BLaER1 treated with 17β-estradiol and CSF1 and Interleukin-3, amounts not matched to agents 10 nM and 100 nM (cell line): ENCODE measurements at regions not wholly inside any gene's neighbourhood (a gene's known extent, or its start where the extent isn't known, plus 50 kb on each side); places are given as distances from the start of the nearest gene placed in this dataset.

Source experiments
- H3K27ac ChIP-seq, 11 experiments: shearing (Covaris generic); formaldehyde crosslinking; 2 replicates each; pipeline ENCODE4 v1.8.1; 2022
- H3K27me3 ChIP-seq, 11 experiments: shearing (Covaris generic); formaldehyde crosslinking; 2 replicates each; pipeline ENCODE4 v1.8.1; 2022
- H3K36me3 ChIP-seq, 11 experiments: shearing (Covaris generic); formaldehyde crosslinking; 2 replicates each; pipeline ENCODE4 v1.8.1; 2022
- H3K4me1 ChIP-seq, 10 experiments: shearing (Covaris generic); formaldehyde crosslinking; 2 replicates each; pipeline ENCODE4 v1.8.1; 2022
- H3K4me2 ChIP-seq, 11 experiments: shearing (Covaris generic); formaldehyde crosslinking; 2 replicates each; pipeline ENCODE4 v1.8.1; 2022
- H3K4me3 ChIP-seq, 10 experiments: shearing (Covaris generic); formaldehyde crosslinking; 2 replicates each; pipeline ENCODE4 v1.8.1; 2022
- H3K9ac ChIP-seq, 11 experiments: shearing (Covaris generic); formaldehyde crosslinking; 2 replicates each; pipeline ENCODE4 v1.8.1; 2022
- H3K9me3 ChIP-seq, 11 experiments: shearing (Covaris generic); formaldehyde crosslinking; replicated peaks in 1 of 11; 2 replicates each; pipeline ENCODE4 v1.8.1; 2022
- H4K20me1 ChIP-seq, 11 experiments: shearing (Covaris generic); formaldehyde crosslinking; 2 replicates each; pipeline ENCODE4 v1.8.1; 2022
- Cebpa-rat ChIP-seq, 11 experiments: shearing (Covaris generic); IDR thresholded peaks; 2 replicates each; pipeline ENCODE4 v1.8.1; 2022

- Histone ChIP-seq H3K9me3 (no peaks in the 10 kb centered on the region), H4K20me1 (no peaks in the 10 kb centered on the region), H3K27ac (no peak overlapping the region), H3K36me3 (no peaks in the 10 kb centered on the region), H3K4me3 (no peak overlapping the region), H3K4me1 (no peaks in the 10 kb centered on the region), H3K9ac (no peak overlapping the region), H3K27me3 (no peaks in the 10 kb centered on the region), H3K4me2 (no peak overlapping the region)
- TF ChIP-seq Cebpa-rat (IDR thresholded peaks at IDR 0.05), result no peak
These were observed 354.0 kb upstream of the DUSP10 start for GRCh38 chr1:222095606-222096475.

GRCh38 chr1:222093518-222093917 is 351.6 kb upstream of the DUSP10 start:
- TF ChIP-seq Cebpa-rat (IDR thresholded peaks at IDR 0.05), result no peak
- H3K9ac ChIP-seq, result no peak overlapping the region
- no peak overlapping the region for H3K27ac ChIP-seq
- H3K27me3 ChIP-seq, result no peaks in the 10 kb centered on the region
- no peaks in the 10 kb centered on the region for H3K36me3 ChIP-seq
- no peaks in the 10 kb centered on the region for H3K9me3 ChIP-seq
- H4K20me1 ChIP-seq, result no peaks in the 10 kb centered on the region
- no peak overlapping the region for H3K4me2 ChIP-seq
- H3K4me1 ChIP-seq, result no peaks in the 10 kb centered on the region
- H3K4me3 ChIP-seq, result no peak overlapping the region

DNA sequence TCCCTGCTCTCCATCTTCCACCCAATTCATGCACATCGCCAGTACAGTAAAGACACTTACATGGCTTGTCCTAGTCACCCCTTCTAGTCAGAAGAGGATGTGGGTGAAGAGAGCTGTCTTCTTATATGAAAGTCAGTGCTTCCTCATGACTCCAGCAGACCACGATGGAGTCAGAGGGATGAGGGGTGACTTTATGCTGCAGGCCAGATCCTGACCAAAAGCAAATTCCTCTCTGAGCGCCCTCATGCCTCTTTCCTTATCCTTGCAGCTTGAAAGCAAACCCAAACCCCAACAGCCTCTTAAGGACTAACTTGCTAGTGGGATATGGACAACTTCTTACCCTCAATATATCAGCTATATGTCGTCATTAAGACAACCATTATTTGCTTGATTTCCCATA is 348.2 kb upstream of the DUSP10 start:
- H3K36me3 ChIP-seq, result no peaks in the 10 kb centered on the region
- H4K20me1 ChIP-seq, result no peaks in the 10 kb centered on the region
- H3K27ac ChIP-seq, result no peak overlapping the region
- H3K4me3 ChIP-seq, result no peak overlapping the region
- no peak overlapping the region for H3K9ac ChIP-seq
- H3K27me3 ChIP-seq, result no peaks in the 10 kb centered on the region
- H3K4me1 ChIP-seq, result no peaks in the 10 kb centered on the region
- 0 out of 22 replicates have a peak, but pooled peaks cover 0 to 1% (median 0%) of the 10 kb centered on the region in 11 experiments for H3K9me3 ChIP-seq
- no peak for TF ChIP-seq Cebpa-rat (IDR thresholded peaks at IDR 0.05)
- H3K4me2 ChIP-seq, result no peak overlapping the region

DNA sequence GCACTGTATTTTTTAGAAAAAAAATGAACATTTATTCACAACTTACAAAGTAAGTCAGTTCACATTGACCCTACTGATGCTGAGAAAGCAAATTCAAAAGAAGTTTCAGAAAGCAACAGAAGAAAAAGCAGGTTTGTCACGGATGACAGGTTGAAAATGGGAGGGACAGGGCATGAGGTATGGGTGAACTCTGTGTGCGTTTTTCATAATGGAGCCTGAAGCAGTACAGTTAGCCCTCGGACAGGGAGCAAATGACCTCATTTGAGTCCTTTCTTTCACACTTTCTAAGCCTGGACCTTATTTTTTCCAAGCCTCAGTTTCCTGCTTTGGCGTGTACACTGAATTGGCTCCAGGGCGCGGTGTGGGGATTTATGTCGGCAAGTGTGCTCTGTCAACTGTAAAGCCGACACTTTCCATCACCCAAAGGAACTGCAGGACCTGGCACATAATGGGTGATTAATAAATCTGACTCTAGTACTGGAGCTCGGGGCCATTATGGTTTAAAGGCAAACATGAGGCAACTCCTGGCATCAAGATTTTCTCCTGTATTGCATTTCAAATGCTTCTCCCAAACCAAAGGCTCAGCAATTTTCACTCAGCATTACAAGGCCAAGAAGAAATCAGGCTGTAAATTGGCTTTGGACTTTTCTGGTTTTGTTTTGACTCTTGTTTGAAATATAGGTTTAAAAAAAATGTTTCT is 345.5 kb upstream of the DUSP10 start:
- no peak overlapping the region for H3K4me3 ChIP-seq
- TF ChIP-seq Cebpa-rat (IDR thresholded peaks at IDR 0.05), result no peak
- H3K9ac ChIP-seq, result no peak overlapping the region
- H3K4me2 ChIP-seq, result no peak overlapping the region
- H3K4me1 ChIP-seq, result no peaks in the 10 kb centered on the region
- H3K27me3 ChIP-seq, result no peaks in the 10 kb centered on the region
- no peak overlapping the region for H3K27ac ChIP-seq
- H4K20me1 ChIP-seq, result no peaks in the 10 kb centered on the region
- no peaks in the 10 kb centered on the region for H3K36me3 ChIP-seq
- H3K9me3 ChIP-seq, result peaks cover 0 to 15% (median 0%) of the 10 kb centered on the region in 11 experiments; a peak in 2 of 22 replicates

DNA sequence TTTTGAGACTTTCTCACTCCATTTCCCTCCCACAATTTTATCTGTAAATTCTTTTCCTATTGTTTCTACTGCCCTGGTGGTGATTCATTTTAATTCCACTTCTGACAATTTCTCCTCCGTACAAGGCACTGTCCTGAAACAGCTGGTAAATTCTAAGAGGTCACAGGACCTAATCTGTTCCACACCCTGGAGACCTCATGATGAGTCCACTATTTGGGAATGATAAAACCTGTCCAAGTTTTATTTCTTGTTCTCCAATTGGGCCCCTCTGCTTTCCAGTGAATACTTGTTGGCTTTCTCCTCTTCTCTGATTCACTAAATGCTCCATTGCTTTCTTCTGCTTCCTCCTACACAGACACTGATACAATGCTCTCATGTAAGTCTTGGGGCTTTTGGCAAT is 343.1 kb upstream of the DUSP10 start:
- H3K9me3 ChIP-seq, result peaks cover 0 to 15% (median 0%) of the 10 kb centered on the region in 11 experiments; a peak in 2 of 22 replicates
- no peak overlapping the region for H3K4me3 ChIP-seq
- TF ChIP-seq Cebpa-rat (IDR thresholded peaks at IDR 0.05), result no peak
- no peaks in the 10 kb centered on the region for H4K20me1 ChIP-seq
- no peaks in the 10 kb centered on the region for H3K27me3 ChIP-seq
- no peaks in the 10 kb centered on the region for H3K4me1 ChIP-seq
- H3K4me2 ChIP-seq, result no peak overlapping the region
- no peak overlapping the region for H3K27ac ChIP-seq
- no peak overlapping the region for H3K9ac ChIP-seq
- H3K36me3 ChIP-seq, result no peaks in the 10 kb centered on the region

- H3K27me3 ChIP-seq, result no peaks in the 10 kb centered on the region
- no peak overlapping the region for H3K9ac ChIP-seq
- H3K4me1 ChIP-seq, result no peaks in the 10 kb centered on the region
- peaks cover 0 to 15% (median 0%) of the 10 kb centered on the region in 11 experiments; a peak in 2 of 22 replicates for H3K9me3 ChIP-seq
- H3K27ac ChIP-seq, result no peak overlapping the region
- no peaks in the 10 kb centered on the region for H3K36me3 ChIP-seq
- TF ChIP-seq Cebpa-rat (IDR thresholded peaks at IDR 0.05), result no peak
- no peaks in the 10 kb centered on the region for H4K20me1 ChIP-seq
- H3K4me3 ChIP-seq, result no peak overlapping the region
- H3K4me2 ChIP-seq, result no peak overlapping the region
These were observed 342.2 kb upstream of the DUSP10 start for GRCh38 chr1:222084048-222084447.

- Histone ChIP-seq H4K20me1 (no peaks in the 10 kb centered on the region), H3K4me2 (no peak overlapping the region), H3K4me1 (no peaks in the 10 kb centered on the region), H3K9me3 (peaks cover 0 to 15% (median 0%) of the 10 kb centered on the region in 11 experiments; a peak in 2 of 22 replicates), H3K36me3 (no peaks in the 10 kb centered on the region), H3K27me3 (no peaks in the 10 kb centered on the region), H3K9ac (no peak overlapping the region), H3K27ac (no peak overlapping the region), H3K4me3 (no peak overlapping the region)
- TF ChIP-seq Cebpa-rat (IDR thresholded peaks at IDR 0.05), result no peak
These were observed 340.0 kb upstream of the DUSP10 start for GRCh38 chr1:222081859-222082258.

DNA sequence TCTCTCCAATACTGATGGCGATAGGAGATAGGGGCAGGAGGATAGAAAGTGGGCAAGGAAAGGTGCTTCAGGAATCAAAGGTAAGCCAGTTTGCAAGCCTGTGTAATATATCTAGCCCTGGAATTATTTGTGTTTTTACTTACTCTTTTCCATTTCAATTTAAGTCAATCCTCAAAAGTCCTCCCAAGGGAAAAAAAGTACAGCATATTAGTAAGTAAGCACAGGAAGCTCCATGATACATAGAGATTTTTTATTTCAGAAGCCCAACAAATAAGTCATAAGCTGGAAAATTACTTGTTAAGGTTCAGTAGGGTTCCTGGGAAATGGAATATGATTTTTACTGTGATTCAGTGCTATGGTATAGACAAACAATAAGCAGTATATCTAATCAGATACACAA is 337.7 kb upstream of the DUSP10 start:
- no peak overlapping the region for H3K9ac ChIP-seq
- TF ChIP-seq Cebpa-rat (IDR thresholded peaks at IDR 0.05), result no peak
- no peaks in the 10 kb centered on the region for H3K4me1 ChIP-seq
- H3K27ac ChIP-seq, result no peak overlapping the region
- no peaks in the 10 kb centered on the region for H4K20me1 ChIP-seq
- no peaks in the 10 kb centered on the region for H3K36me3 ChIP-seq
- no peak overlapping the region for H3K4me2 ChIP-seq
- no peaks in the 10 kb centered on the region for H3K27me3 ChIP-seq
- H3K9me3 ChIP-seq, result peaks cover 0 to 9% (median 0%) of the 10 kb centered on the region in 11 experiments; a peak in 2 of 22 replicates
- no peak overlapping the region for H3K4me3 ChIP-seq

DNA sequence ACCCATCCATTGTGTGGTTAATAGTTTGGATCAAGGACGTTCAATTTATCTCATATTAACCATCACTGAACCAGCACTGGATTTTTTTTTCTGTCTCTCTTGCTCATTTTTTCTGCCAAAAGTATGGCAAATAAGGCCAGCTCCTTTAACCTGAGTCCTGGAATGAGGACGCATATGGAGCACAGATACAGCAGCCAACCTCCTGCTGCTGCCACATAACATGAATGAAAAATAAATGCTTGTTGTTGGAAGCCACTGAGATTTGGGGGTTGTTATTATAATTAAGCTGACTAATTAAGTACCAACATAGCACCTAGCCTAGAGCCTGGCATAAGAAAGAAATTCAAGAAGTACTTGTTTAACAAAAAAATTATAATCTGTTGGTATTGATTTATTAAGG is 335.3 kb upstream of the DUSP10 start:
- Histone ChIP-seq H3K27me3 (no peaks in the 10 kb centered on the region), H3K4me2 (no peak overlapping the region), H3K4me1 (no peaks in the 10 kb centered on the region), H3K36me3 (no peaks in the 10 kb centered on the region), H3K27ac (no peak overlapping the region), H4K20me1 (no peaks in the 10 kb centered on the region), H3K4me3 (no peak overlapping the region), H3K9me3 (no peaks in the 10 kb centered on the region), H3K9ac (no peak overlapping the region)
- TF ChIP-seq Cebpa-rat (IDR thresholded peaks at IDR 0.05), result no peak
